ENCODE measurements at regions not wholly inside any gene's neighbourhood (a gene's known extent, or its start where the extent isn't known, plus 50 kb on each side); places are given as distances from the start of the nearest gene placed in this dataset.

GRCh38 chr20:46820682-46821081, 74.0 kb upstream of the EYA2 start:
- peaks cover 5% of the 10 kb centered on the region for H3F3A ChIP-seq (ENCODE audit: low read depth)
- peaks cover 9% of the 10 kb centered on the region for H3K27me3 ChIP-seq
- no peak overlapping the region for H3K27ac ChIP-seq
- H3K9ac ChIP-seq = no peak overlapping the region
- H3K4me2 ChIP-seq = no peak overlapping the region
- no peaks in the 10 kb centered on the region for H3K9me3 ChIP-seq (ENCODE audit: low read depth)
- H3K36me3 ChIP-seq = no peaks in the 10 kb centered on the region
- no peaks in the 10 kb centered on the region for H3K79me2 ChIP-seq (ENCODE audit: low read depth)
- H3K27me3 Mint-ChIP-seq (ENCODE audit: insufficient read depth, low read depth) = peaks cover 6% of the 10 kb centered on the region
- H3K4me3 Mint-ChIP-seq = no peak overlapping the region
- peaks cover 14% of the 10 kb centered on the region for H3K4me1 Mint-ChIP-seq
- no peaks in the 10 kb centered on the region for H3K36me3 Mint-ChIP-seq
- no peaks in the 10 kb centered on the region for H4K20me1 ChIP-seq (ENCODE audit: low read depth)
- no peaks in the 10 kb centered on the region for H3K4me1 ChIP-seq
- TF ChIP-seq EZH2phosphoT487 (IDR thresholded peaks at IDR 0.05) (no peak), EZH2 (IDR thresholded peaks at IDR 0.05) (no peak)
- TF ChIP-seq, protein P1, sequence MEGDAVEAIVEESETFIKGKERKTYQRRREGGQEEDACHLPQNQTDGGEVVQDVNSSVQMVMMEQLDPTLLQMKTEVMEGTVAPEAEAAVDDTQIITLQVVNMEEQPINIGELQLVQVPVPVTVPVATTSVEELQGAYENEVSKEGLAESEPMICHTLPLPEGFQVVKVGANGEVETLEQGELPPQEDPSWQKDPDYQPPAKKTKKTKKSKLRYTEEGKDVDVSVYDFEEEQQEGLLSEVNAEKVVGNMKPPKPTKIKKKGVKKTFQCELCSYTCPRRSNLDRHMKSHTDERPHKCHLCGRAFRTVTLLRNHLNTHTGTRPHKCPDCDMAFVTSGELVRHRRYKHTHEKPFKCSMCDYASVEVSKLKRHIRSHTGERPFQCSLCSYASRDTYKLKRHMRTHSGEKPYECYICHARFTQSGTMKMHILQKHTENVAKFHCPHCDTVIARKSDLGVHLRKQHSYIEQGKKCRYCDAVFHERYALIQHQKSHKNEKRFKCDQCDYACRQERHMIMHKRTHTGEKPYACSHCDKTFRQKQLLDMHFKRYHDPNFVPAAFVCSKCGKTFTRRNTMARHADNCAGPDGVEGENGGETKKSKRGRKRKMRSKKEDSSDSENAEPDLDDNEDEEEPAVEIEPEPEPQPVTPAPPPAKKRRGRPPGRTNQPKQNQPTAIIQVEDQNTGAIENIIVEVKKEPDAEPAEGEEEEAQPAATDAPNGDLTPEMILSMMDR (IDR thresholded peaks at IDR 0.05) = no peak
- H2AFZ ChIP-seq (replicated peaks) = no peak overlapping the region
- H3K9me3 Mint-ChIP-seq = peaks cover 9% of the 10 kb centered on the region
- DNase-seq (ENCODE audit: low spot score) = no peak
- H3K4me3 ChIP-seq = no peak overlapping the region
- H3K27ac Mint-ChIP-seq = no peak overlapping the region

DNA sequence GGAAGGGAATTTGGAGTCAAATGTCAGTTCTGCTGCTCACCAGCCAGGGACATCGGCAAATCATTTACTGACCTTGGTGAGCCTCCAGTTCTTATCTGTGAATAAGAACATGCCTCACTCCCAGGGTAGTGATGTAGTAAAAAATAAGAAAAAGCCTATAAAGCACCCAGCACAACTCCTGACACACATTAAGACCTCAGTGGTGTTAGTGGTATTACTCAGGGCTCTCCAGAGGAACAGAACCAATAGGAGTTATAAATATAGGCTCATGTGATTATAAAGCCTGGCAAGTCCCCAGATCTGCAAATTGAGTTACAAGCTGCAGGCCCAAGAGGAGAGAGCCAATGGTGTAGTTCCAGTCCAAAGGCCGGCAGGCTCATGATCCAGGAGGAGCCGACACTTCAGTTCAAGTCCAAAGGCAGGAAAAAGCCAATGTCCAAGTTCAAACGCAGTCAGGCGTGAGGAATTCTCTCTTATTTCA, 71.3 kb upstream of the EYA2 start:
- Histone ChIP-seq H3K36me3 (no peaks in the 10 kb centered on the region), H3K4me3 (no peak overlapping the region), H3K4me2 (no peak overlapping the region), H3K27me3 (no peaks in the 10 kb centered on the region), H3K9me3 (ENCODE audit: low read depth) (no peaks in the 10 kb centered on the region), H3K79me2 (ENCODE audit: low read depth) (no peaks in the 10 kb centered on the region), H3K9ac (no peak overlapping the region), H3K27ac (no peak overlapping the region), H2AFZ (replicated peaks) (no peak overlapping the region), H3F3A (ENCODE audit: low read depth) (no peaks in the 10 kb centered on the region), H3K4me1 (no peaks in the 10 kb centered on the region), H4K20me1 (ENCODE audit: low read depth) (no peaks in the 10 kb centered on the region)
- H3K36me3 Mint-ChIP-seq = no peaks in the 10 kb centered on the region
- no peaks in the 10 kb centered on the region for H3K4me1 Mint-ChIP-seq
- TF ChIP-seq EZH2phosphoT487 (IDR thresholded peaks at IDR 0.05) = no peak
- TF ChIP-seq, protein P1 (IDR thresholded peaks at IDR 0.05) = no peak
- no peak for TF ChIP-seq EZH2 (IDR thresholded peaks at IDR 0.05)
- no peak for DNase-seq (ENCODE audit: low spot score)
- peaks cover 3% of the 10 kb centered on the region for H3K27me3 Mint-ChIP-seq (ENCODE audit: insufficient read depth, low read depth)
- H3K9me3 Mint-ChIP-seq = peaks cover 9% of the 10 kb centered on the region
- H3K27ac Mint-ChIP-seq = no peak overlapping the region
- H3K4me3 Mint-ChIP-seq = no peak overlapping the region

DNA sequence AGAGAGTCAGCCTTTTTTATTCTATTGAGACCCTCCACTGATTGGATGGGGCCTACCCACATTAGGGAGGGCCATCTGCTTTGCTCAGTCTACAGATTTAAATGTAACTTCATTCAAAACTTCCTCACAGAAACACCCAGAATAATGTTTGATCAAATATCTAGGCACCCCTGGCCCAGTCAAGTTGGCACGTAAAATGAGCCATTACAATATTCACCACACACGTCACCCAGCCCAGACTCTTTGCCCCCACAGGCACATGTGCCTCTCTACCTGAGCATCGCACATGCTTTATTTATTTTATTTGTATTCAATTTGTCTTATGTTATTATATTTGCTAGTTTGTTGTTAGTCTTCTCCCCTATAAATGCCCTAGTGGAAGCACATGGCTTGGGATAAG, 70.9 kb upstream of the EYA2 start:
- Histone ChIP-seq H2AFZ (replicated peaks) (no peak overlapping the region), H3K36me3 (no peaks in the 10 kb centered on the region), H3K9ac (no peak overlapping the region), H3K9me3 (ENCODE audit: low read depth) (no peaks in the 10 kb centered on the region), H3K4me1 (no peaks in the 10 kb centered on the region), H3K27ac (no peak overlapping the region), H3K4me3 (no peak overlapping the region), H3K79me2 (ENCODE audit: low read depth) (no peaks in the 10 kb centered on the region), H4K20me1 (ENCODE audit: low read depth) (no peaks in the 10 kb centered on the region), H3K27me3 (no peaks in the 10 kb centered on the region), H3F3A (ENCODE audit: low read depth) (no peaks in the 10 kb centered on the region), H3K4me2 (no peak overlapping the region)
- TF ChIP-seq, protein P1 (IDR thresholded peaks at IDR 0.05) = no peak
- TF ChIP-seq EZH2 (IDR thresholded peaks at IDR 0.05) = no peak
- no peak for TF ChIP-seq EZH2phosphoT487 (IDR thresholded peaks at IDR 0.05)
- DNase-seq (ENCODE audit: low spot score) = no peak
- peaks cover 3% of the 10 kb centered on the region for H3K27me3 Mint-ChIP-seq (ENCODE audit: insufficient read depth, low read depth)
- no peaks in the 10 kb centered on the region for H3K36me3 Mint-ChIP-seq
- H3K4me1 Mint-ChIP-seq = no peaks in the 10 kb centered on the region
- H3K27ac Mint-ChIP-seq = no peak overlapping the region
- H3K4me3 Mint-ChIP-seq = no peak overlapping the region
- H3K9me3 Mint-ChIP-seq = peaks cover 9% of the 10 kb centered on the region

Data from neural progenitor cell (in vitro differentiated cells).